GM12892 (cell line): ENCODE measurements at regions not wholly inside any gene's neighbourhood (a gene's known extent, or its start where the extent isn't known, plus 50 kb on each side); places are given as distances from the start of the nearest gene placed in this dataset.

Source experiments
- POLR2A ChIP-seq: IDR thresholded peaks from 2 replicates; pipeline ENCODE4 v1.6.1; 2011; ENCODE audit warnings: low read depth, low read length, control low read depth
- POLR2AphosphoS5 ChIP-seq: IDR thresholded peaks from 2 replicates; pipeline ENCODE4 v1.6.1; 2011; ENCODE audit warnings: low read depth, low read length, control low read depth

GRCh38 chr18:53745986-53746385 lies 478.5 kb downstream of the MBD2 start:
- TF ChIP-seq POLR2AphosphoS5 (no peak), POLR2A (no peak)
